ENCODE measurements at regions not wholly inside any gene's neighbourhood (a gene's known extent, or its start where the extent isn't known, plus 50 kb on each side); places are given as distances from the start of the nearest gene placed in this dataset.
A peak's percentile ranks its signal among the peaks of the same experiment; 100 is the strongest.

GRCh38 chr10:4775808-4776207, 50.2 kb upstream of the AKR1E2 start:
- Histone ChIP-seq H3K27me3 (ENCODE audit: control insufficient read depth, insufficient read depth, low read length) (no peaks in the 10 kb centered on the region), H3K4me1 (ENCODE audit: control insufficient read depth, insufficient read depth, low read length) (no peaks in the 10 kb centered on the region), H3K9me3 (ENCODE audit: control insufficient read depth, insufficient read depth, low read length) (no peaks in the 10 kb centered on the region), H3K36me3 (ENCODE audit: control insufficient read depth, insufficient read depth, low read length) (no peaks in the 10 kb centered on the region), H3K4me3 (ENCODE audit: low read depth, low read length) (no peak overlapping the region), H3K27ac (ENCODE audit: low read depth, low read length) (no peak overlapping the region)
- no peak for DNase-seq (ENCODE audit: low read depth in 4 of 6, low spot score in 6 of 6)
- 100% methylated on average over 2 of the region's 2 CpGs for whole genome bisulfite sequencing (ENCODE audit: insufficient coverage)

GRCh38 chr10:4772202-4772570, 53.8 kb upstream of the AKR1E2 start:
- Histone ChIP-seq H3K9me3 (ENCODE audit: control insufficient read depth, insufficient read depth, low read length) (no peaks in the 10 kb centered on the region), H3K4me3 (ENCODE audit: low read depth, low read length) (no peak overlapping the region), H3K4me1 (ENCODE audit: control insufficient read depth, insufficient read depth, low read length) (no peaks in the 10 kb centered on the region), H3K27ac (ENCODE audit: low read depth, low read length) (no peak overlapping the region), H3K27me3 (ENCODE audit: control insufficient read depth, insufficient read depth, low read length) (no peaks in the 10 kb centered on the region), H3K36me3 (ENCODE audit: control insufficient read depth, insufficient read depth, low read length) (no peaks in the 10 kb centered on the region)
- WGBS (ENCODE audit: insufficient coverage), result 100% methylated on average over 1 of the region's 2 CpGs
- no peak for DNase-seq (ENCODE audit: low read depth in 4 of 6, low spot score in 6 of 6)

- Histone ChIP-seq H3K9me3 (ENCODE audit: control insufficient read depth, insufficient read depth, low read length) (no peaks in the 10 kb centered on the region), H3K4me3 (ENCODE audit: low read depth, low read length) (no peak overlapping the region), H3K27ac (ENCODE audit: low read depth, low read length) (no peak overlapping the region), H3K27me3 (ENCODE audit: control insufficient read depth, insufficient read depth, low read length) (no peaks in the 10 kb centered on the region), H3K36me3 (ENCODE audit: control insufficient read depth, insufficient read depth, low read length) (no peaks in the 10 kb centered on the region), H3K4me1 (ENCODE audit: control insufficient read depth, insufficient read depth, low read length) (no peaks in the 10 kb centered on the region)
- WGBS (ENCODE audit: insufficient coverage), result 92% methylated on average over 4 of the region's 5 CpGs
- DNase-seq (ENCODE audit: low read depth in 4 of 6, low spot score in 6 of 6), result no peak
These were observed 54.3 kb upstream of the AKR1E2 start for GRCh38 chr10:4771554-4772201.

- H3K4me1 ChIP-seq (ENCODE audit: control insufficient read depth, insufficient read depth, low read length), result no peaks in the 10 kb centered on the region
- WGBS (ENCODE audit: insufficient coverage), result no CpG with 5 or more reads among the region's 3 CpGs
- H3K36me3 ChIP-seq (ENCODE audit: control insufficient read depth, insufficient read depth, low read length), result no peaks in the 10 kb centered on the region
- H3K27me3 ChIP-seq (ENCODE audit: control insufficient read depth, insufficient read depth, low read length), result no peaks in the 10 kb centered on the region
- peak overlapping the region; percentile 16 for H3K27ac ChIP-seq (ENCODE audit: low read depth, low read length)
- DNase-seq (ENCODE audit: low read depth in 4 of 6, low spot score in 6 of 6), result peak in 3 of 6 donors; percentile 28 to 90 (median 71)
- no peak overlapping the region for H3K4me3 ChIP-seq (ENCODE audit: low read depth, low read length)
- H3K9me3 ChIP-seq (ENCODE audit: control insufficient read depth, insufficient read depth, low read length), result no peaks in the 10 kb centered on the region
These were observed 55.0 kb upstream of the AKR1E2 start for GRCh38 chr10:4770801-4771553.

- H3K27me3 ChIP-seq (ENCODE audit: control insufficient read depth, insufficient read depth, low read length), result no peaks in the 10 kb centered on the region
- H3K27ac ChIP-seq (ENCODE audit: low read depth, low read length), result no peak overlapping the region
- DNase-seq (ENCODE audit: low read depth in 4 of 6, low spot score in 6 of 6), result no peak
- H3K36me3 ChIP-seq (ENCODE audit: control insufficient read depth, insufficient read depth, low read length), result no peaks in the 10 kb centered on the region
- H3K4me1 ChIP-seq (ENCODE audit: control insufficient read depth, insufficient read depth, low read length), result no peaks in the 10 kb centered on the region
- H3K9me3 ChIP-seq (ENCODE audit: control insufficient read depth, insufficient read depth, low read length), result no peaks in the 10 kb centered on the region
- no peak overlapping the region for H3K4me3 ChIP-seq (ENCODE audit: low read depth, low read length)
- no CpG with 5 or more reads among the region's 2 CpGs for WGBS (ENCODE audit: insufficient coverage)
These were observed 57.6 kb upstream of the AKR1E2 start for GRCh38 chr10:4768416-4768815.

GRCh38 chr10:4767033-4767814, 58.8 kb upstream of the AKR1E2 start:
- WGBS (ENCODE audit: insufficient coverage), result no CpG with 5 or more reads among the region's 7 CpGs
- Histone ChIP-seq H3K36me3 (ENCODE audit: control insufficient read depth, insufficient read depth, low read length) (no peaks in the 10 kb centered on the region), H3K27me3 (ENCODE audit: control insufficient read depth, insufficient read depth, low read length) (no peaks in the 10 kb centered on the region), H3K4me1 (ENCODE audit: control insufficient read depth, insufficient read depth, low read length) (no peaks in the 10 kb centered on the region), H3K4me3 (ENCODE audit: low read depth, low read length) (no peak overlapping the region), H3K9me3 (ENCODE audit: control insufficient read depth, insufficient read depth, low read length) (no peaks in the 10 kb centered on the region), H3K27ac (ENCODE audit: low read depth, low read length) (no peak overlapping the region)
- peak in 3 of 6 donors; percentile 44 to 90 (median 89) for DNase-seq (ENCODE audit: low read depth in 4 of 6, low spot score in 6 of 6)

- Histone ChIP-seq H3K4me1 (ENCODE audit: control insufficient read depth, insufficient read depth, low read length) (no peaks in the 10 kb centered on the region), H3K9me3 (ENCODE audit: control insufficient read depth, insufficient read depth, low read length) (no peaks in the 10 kb centered on the region), H3K36me3 (ENCODE audit: control insufficient read depth, insufficient read depth, low read length) (no peaks in the 10 kb centered on the region), H3K4me3 (ENCODE audit: low read depth, low read length) (no peak overlapping the region), H3K27me3 (ENCODE audit: control insufficient read depth, insufficient read depth, low read length) (no peaks in the 10 kb centered on the region), H3K27ac (ENCODE audit: low read depth, low read length) (no peak overlapping the region)
- DNase-seq (ENCODE audit: low read depth in 4 of 6, low spot score in 6 of 6), result peak in 1 of 6 donors; percentile 22
- 60% methylated on average over 1 of the region's 3 CpGs for WGBS (ENCODE audit: insufficient coverage)
These were observed 59.6 kb upstream of the AKR1E2 start for GRCh38 chr10:4766454-4766853.

- no CpG with 5 or more reads among the region's 1 CpG for WGBS (ENCODE audit: insufficient coverage)
These were observed 60.6 kb upstream of the AKR1E2 start for GRCh38 chr10:4765428-4765827.

GRCh38 chr10:4763960-4764428, 62.0 kb upstream of the AKR1E2 start:
- no peak overlapping the region for H3K27ac ChIP-seq (ENCODE audit: low read depth, low read length)
- no peak overlapping the region for H3K4me3 ChIP-seq (ENCODE audit: low read depth, low read length)
- no peaks in the 10 kb centered on the region for H3K4me1 ChIP-seq (ENCODE audit: control insufficient read depth, insufficient read depth, low read length)
- no peaks in the 10 kb centered on the region for H3K27me3 ChIP-seq (ENCODE audit: control insufficient read depth, insufficient read depth, low read length)
- peak in 1 of 6 donors; percentile 28 for DNase-seq (ENCODE audit: low read depth in 4 of 6, low spot score in 6 of 6)
- no peaks in the 10 kb centered on the region for H3K36me3 ChIP-seq (ENCODE audit: control insufficient read depth, insufficient read depth, low read length)
- no peaks in the 10 kb centered on the region for H3K9me3 ChIP-seq (ENCODE audit: control insufficient read depth, insufficient read depth, low read length)
- no CpG with 5 or more reads among the region's 6 CpGs for WGBS (ENCODE audit: insufficient coverage)

More at GRCh38 chr10:4765428-4765827, 60.6 kb upstream of the AKR1E2 start:
- H3K4me1 ChIP-seq (ENCODE audit: control insufficient read depth, insufficient read depth, low read length), result no peaks in the 10 kb centered on the region
- no peaks in the 10 kb centered on the region for H3K36me3 ChIP-seq (ENCODE audit: control insufficient read depth, insufficient read depth, low read length)
- H3K9me3 ChIP-seq (ENCODE audit: control insufficient read depth, insufficient read depth, low read length), result no peaks in the 10 kb centered on the region
- no peak overlapping the region for H3K4me3 ChIP-seq (ENCODE audit: low read depth, low read length)
- H3K27ac ChIP-seq (ENCODE audit: low read depth, low read length), result no peak overlapping the region
- DNase-seq (ENCODE audit: low read depth in 4 of 6, low spot score in 6 of 6), result no peak
- no peaks in the 10 kb centered on the region for H3K27me3 ChIP-seq (ENCODE audit: control insufficient read depth, insufficient read depth, low read length)
